Activated naive CD4-positive, alpha-beta T cell treated with anti-CD3 and anti-CD28 coated beads, Interleukin-2, amount 50 U/mL, for 24 hours (primary cell): ENCODE measurements at regions not wholly inside any gene's neighbourhood (a gene's known extent, or its start where the extent isn't known, plus 50 kb on each side); places are given as distances from the start of the nearest gene placed in this dataset.

Experiments
- H3K27ac Mint-ChIP-seq: one replicate; pipeline ENCODE4 v1.8.0; 2021; ENCODE audit warnings: mild to moderate bottlenecking, mixed read lengths
- H3K27me3 Mint-ChIP-seq: one replicate; pipeline ENCODE4 v1.8.0; 2021; ENCODE audit warnings: mixed read lengths
- H3K36me3 Mint-ChIP-seq: one replicate; pipeline ENCODE4 v1.8.0; 2021; ENCODE audit warnings: mixed read lengths
- H3K4me1 Mint-ChIP-seq: one replicate; pipeline ENCODE4 v1.8.0; 2021; ENCODE audit warnings: mixed read lengths
- H3K4me3 Mint-ChIP-seq: one replicate; pipeline ENCODE4 v1.8.0; 2021; ENCODE audit warnings: mild to moderate bottlenecking, mixed read lengths
- H3K9me3 Mint-ChIP-seq: one replicate; pipeline ENCODE4 v1.8.0; 2021; ENCODE audit warnings: mixed read lengths

DNA sequence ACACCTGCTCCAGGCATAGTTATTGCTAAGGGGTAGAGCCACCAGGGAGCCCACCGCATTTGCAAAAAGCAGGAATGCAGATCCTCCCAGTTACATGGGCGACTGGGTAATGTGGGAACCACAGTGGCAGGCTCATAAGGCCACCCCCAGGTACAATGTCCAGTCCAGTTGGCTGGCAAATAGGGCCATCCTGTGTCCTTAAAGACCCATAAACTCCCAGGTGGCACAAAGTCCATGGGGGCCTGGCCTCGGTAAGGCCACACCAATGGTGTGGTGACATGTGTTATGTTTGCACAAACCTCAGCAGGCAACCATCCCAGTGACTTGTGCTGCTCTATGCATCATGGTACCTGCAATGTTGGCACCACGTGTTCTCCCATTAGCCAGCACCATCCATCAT, 283.6 kb upstream of the GYPC start:
- no peak overlapping the region for H3K4me3 Mint-ChIP-seq
- H3K9me3 Mint-ChIP-seq: no peaks in the 10 kb centered on the region
- no peaks in the 10 kb centered on the region for H3K36me3 Mint-ChIP-seq
- H3K4me1 Mint-ChIP-seq: no peaks in the 10 kb centered on the region
- H3K27ac Mint-ChIP-seq: no peak overlapping the region
- no peaks in the 10 kb centered on the region for H3K27me3 Mint-ChIP-seq

DNA sequence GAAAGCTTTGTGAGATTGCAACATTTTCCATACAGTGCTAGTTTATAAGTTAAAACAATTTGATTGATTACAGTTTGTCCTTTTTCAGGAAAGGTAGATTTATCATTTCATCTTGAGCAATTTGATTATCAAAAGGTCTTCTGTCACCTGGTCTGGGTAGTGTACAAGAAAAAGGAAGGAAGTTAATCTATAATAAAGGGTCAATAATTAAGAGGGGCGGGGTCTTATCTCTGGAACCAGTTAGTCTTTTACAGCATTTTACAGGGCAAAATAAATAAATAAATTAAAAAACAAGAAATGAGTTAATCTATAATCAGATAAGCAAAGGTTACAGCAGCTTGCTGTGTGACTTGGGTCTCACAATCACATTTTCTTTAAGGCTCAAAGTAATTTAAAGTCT, 277.8 kb upstream of the GYPC start:
- H3K9me3 Mint-ChIP-seq: no peaks in the 10 kb centered on the region
- no peak overlapping the region for H3K4me3 Mint-ChIP-seq
- no peak overlapping the region for H3K27ac Mint-ChIP-seq
- no peaks in the 10 kb centered on the region for H3K36me3 Mint-ChIP-seq
- peaks cover 8% of the 10 kb centered on the region for H3K27me3 Mint-ChIP-seq
- no peaks in the 10 kb centered on the region for H3K4me1 Mint-ChIP-seq

DNA sequence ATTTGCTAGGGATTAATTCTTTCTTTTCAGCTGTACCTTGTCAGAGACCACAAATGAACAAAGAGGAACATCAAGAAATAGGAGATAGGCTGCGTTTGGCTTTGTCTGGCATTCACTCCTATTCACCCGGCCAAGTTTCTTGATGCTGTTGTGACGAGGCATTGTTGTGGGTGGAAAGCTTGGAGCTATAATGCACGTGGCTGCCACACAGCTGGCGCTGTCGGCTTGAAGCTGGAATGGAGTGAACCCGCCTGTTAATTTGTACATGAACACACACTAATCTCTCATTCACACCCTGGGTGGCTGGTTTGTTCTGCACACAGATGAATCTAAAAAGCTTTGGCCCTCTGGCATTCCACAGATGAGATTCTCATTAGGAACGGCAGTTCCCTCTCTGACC, 274.9 kb upstream of the GYPC start:
- H3K27me3 Mint-ChIP-seq: peaks cover 8% of the 10 kb centered on the region
- H3K27ac Mint-ChIP-seq: no peak overlapping the region
- H3K9me3 Mint-ChIP-seq: peaks cover 5% of the 10 kb centered on the region
- H3K36me3 Mint-ChIP-seq: no peaks in the 10 kb centered on the region
- H3K4me3 Mint-ChIP-seq: no peak overlapping the region
- no peaks in the 10 kb centered on the region for H3K4me1 Mint-ChIP-seq

DNA sequence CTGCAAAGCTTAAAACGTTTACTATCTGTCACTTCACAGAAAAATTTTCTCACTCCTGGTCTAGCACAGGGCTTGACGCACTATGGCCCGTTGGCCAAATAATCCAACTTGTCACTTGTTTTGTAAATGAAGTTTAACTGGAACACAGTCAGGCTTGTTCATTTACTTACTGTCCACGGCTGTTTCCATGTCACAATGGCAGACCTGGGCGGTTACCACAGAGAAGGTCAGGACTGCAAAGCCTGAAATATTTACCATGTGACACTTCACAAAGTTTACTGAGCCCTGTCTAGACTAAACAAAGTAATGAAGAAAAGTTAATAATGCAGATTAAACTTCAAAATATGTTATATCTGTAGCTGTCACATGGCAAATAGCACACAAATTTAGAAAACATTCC, 273.0 kb upstream of the GYPC start:
- H3K9me3 Mint-ChIP-seq: peaks cover 20% of the 10 kb centered on the region
- no peaks in the 10 kb centered on the region for H3K4me1 Mint-ChIP-seq
- no peak overlapping the region for H3K27ac Mint-ChIP-seq
- peaks cover 8% of the 10 kb centered on the region for H3K27me3 Mint-ChIP-seq
- H3K4me3 Mint-ChIP-seq: no peak overlapping the region
- H3K36me3 Mint-ChIP-seq: peaks cover 3% of the 10 kb centered on the region

DNA sequence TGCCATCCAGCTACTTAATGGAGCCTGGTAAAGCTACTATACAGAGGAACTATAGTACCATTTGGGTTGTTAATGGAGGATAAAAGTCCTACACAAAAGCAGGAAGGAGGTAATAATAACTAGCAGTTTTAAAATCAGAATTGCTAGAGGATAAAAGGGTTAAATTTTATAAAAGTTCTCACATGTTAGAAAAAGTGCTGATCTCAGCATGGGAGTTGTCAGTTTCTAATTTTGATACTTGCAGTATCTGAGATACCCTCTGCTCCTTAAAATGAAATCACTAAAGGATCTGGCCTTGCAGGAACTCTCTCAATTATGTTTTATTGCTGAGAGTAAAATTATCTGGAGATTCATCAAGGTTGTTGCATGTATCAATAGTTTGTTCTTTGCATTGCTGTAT, 272.2 kb upstream of the GYPC start:
- H3K9me3 Mint-ChIP-seq: peaks cover 20% of the 10 kb centered on the region
- peaks cover 3% of the 10 kb centered on the region for H3K36me3 Mint-ChIP-seq
- peaks cover 8% of the 10 kb centered on the region for H3K27me3 Mint-ChIP-seq
- no peak overlapping the region for H3K27ac Mint-ChIP-seq
- H3K4me1 Mint-ChIP-seq: no peaks in the 10 kb centered on the region
- H3K4me3 Mint-ChIP-seq: no peak overlapping the region

- Mint-ChIP-seq H3K9me3 (peaks cover 20% of the 10 kb centered on the region), H3K4me3 (no peak overlapping the region), H3K36me3 (peaks cover 3% of the 10 kb centered on the region), H3K27ac (no peak overlapping the region), H3K4me1 (no peaks in the 10 kb centered on the region), H3K27me3 (peaks cover 9% of the 10 kb centered on the region)
These were observed 270.5 kb upstream of the GYPC start for GRCh38 chr2:126385441-126385840.

DNA sequence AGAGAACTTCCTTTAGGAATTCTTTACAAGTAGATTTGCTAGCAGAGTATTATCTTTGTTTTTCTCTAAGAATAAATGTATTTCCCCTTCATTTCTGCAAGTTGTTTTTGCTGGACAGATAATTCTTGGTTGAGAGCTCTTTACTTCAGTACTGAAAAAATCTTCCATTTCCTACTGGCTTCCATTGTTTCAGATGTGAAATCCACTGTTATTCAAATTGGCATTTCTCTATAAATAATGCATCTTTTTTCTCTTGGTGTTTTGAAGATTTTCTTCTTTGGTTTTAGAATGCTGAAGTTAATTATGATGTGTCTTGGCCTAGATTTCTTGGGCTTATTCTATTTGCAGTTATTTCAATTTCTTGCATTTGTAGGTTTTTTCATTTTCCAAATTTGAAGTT, 270.0 kb upstream of the GYPC start:
- Mint-ChIP-seq H3K4me1 (no peaks in the 10 kb centered on the region), H3K27me3 (peaks cover 7% of the 10 kb centered on the region), H3K9me3 (peaks cover 20% of the 10 kb centered on the region), H3K36me3 (peaks cover 3% of the 10 kb centered on the region), H3K27ac (no peak overlapping the region), H3K4me3 (no peak overlapping the region)

DNA sequence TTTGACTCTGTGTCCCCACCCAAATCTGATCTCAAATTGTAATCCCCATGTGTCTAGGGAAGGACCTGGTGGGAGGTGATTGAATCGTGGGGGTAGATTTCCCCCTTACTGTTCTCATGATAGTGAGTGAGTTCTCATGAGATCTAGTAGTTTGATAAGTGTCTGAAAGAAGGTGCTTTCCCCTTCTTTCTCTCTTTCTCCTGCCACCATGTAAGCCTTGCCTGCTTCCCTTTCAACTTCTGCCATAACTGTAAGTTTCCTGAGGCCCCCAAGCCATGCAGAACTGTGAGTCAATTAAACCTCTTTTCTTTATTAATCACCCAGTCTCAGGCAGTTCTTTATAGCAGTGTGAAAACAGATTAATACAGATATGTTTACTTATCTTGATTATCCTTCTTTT, 266.5 kb upstream of the GYPC start:
- no peak overlapping the region for H3K4me3 Mint-ChIP-seq
- no peak overlapping the region for H3K27ac Mint-ChIP-seq
- H3K27me3 Mint-ChIP-seq: peaks cover 1% of the 10 kb centered on the region
- no peaks in the 10 kb centered on the region for H3K4me1 Mint-ChIP-seq
- H3K36me3 Mint-ChIP-seq: peaks cover 3% of the 10 kb centered on the region
- peaks cover 20% of the 10 kb centered on the region for H3K9me3 Mint-ChIP-seq

DNA sequence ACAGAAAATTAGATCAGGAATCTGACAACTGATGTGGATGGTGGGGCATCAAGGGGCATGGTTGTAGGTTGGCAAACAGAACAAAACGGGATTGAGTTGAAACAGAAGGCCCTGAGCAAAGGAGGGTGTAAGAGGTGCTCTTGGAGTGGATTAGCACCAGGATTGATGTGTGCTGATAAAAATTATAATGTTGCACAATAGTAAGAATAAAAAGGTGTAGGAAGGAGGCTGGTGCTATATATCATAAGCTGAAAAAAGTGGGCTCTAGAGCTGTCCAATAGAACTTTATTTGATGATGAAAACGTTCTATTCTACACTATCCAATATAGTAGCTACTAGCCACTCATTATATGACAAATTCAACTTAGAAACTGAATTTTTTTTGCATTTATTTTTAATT, 263.1 kb upstream of the GYPC start:
- peaks cover 9% of the 10 kb centered on the region for H3K27me3 Mint-ChIP-seq
- no peak overlapping the region for H3K27ac Mint-ChIP-seq
- H3K9me3 Mint-ChIP-seq: no peaks in the 10 kb centered on the region
- H3K4me3 Mint-ChIP-seq: no peak overlapping the region
- no peaks in the 10 kb centered on the region for H3K36me3 Mint-ChIP-seq
- no peaks in the 10 kb centered on the region for H3K4me1 Mint-ChIP-seq

DNA sequence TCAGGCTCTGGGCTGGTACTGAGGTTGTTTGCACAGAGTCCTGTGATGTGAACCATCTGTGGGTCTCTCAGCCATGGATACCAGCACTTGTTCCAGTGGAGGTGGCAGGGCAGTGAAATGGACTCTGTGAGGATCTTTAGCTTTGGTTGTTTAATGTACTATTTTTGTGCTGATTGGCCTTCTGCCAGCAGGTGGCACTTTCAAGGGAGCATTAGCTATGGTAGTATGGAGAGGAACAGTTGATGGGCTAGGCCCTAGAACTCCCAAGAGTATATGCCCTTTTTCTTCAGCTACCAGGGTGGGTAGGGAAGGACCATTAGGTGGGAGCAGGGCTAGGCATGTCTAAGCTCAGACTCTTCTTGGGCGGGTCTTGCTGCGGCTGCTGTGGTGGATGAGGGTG, 257.0 kb upstream of the GYPC start:
- no peaks in the 10 kb centered on the region for H3K9me3 Mint-ChIP-seq
- no peaks in the 10 kb centered on the region for H3K36me3 Mint-ChIP-seq
- H3K27ac Mint-ChIP-seq: no peak overlapping the region
- H3K27me3 Mint-ChIP-seq: peaks cover 11% of the 10 kb centered on the region
- H3K4me3 Mint-ChIP-seq: no peak overlapping the region
- H3K4me1 Mint-ChIP-seq: no peaks in the 10 kb centered on the region

- Mint-ChIP-seq H3K27ac (no peak overlapping the region), H3K36me3 (no peaks in the 10 kb centered on the region), H3K27me3 (peaks cover 4% of the 10 kb centered on the region), H3K9me3 (no peaks in the 10 kb centered on the region), H3K4me1 (no peaks in the 10 kb centered on the region), H3K4me3 (no peak overlapping the region)
These were observed 252.8 kb upstream of the GYPC start for GRCh38 chr2:126403039-126403628.

DNA sequence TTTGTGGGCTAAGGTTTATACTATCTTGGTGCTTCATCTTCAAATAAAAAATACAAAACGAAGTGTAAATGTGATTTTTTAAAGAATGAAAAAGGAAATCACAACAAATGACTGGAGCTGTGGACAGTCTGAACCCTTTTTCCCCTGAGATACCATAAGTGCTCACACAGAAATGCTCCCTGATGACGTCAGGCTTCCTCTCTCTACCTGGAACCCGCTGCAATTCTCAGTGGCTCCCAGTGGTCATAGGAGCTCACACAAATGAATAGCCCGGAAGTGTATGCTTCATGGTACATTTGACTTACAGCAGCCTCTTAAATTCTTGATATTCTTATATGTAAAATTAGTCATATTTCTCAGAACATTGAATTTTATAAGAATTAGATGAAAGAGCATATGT, 249.7 kb upstream of the GYPC start:
- Mint-ChIP-seq H3K36me3 (no peaks in the 10 kb centered on the region), H3K27me3 (peaks cover 2% of the 10 kb centered on the region), H3K4me3 (no peak overlapping the region), H3K4me1 (peaks cover under 1% of the 10 kb centered on the region), H3K9me3 (no peaks in the 10 kb centered on the region), H3K27ac (no peak overlapping the region)

DNA sequence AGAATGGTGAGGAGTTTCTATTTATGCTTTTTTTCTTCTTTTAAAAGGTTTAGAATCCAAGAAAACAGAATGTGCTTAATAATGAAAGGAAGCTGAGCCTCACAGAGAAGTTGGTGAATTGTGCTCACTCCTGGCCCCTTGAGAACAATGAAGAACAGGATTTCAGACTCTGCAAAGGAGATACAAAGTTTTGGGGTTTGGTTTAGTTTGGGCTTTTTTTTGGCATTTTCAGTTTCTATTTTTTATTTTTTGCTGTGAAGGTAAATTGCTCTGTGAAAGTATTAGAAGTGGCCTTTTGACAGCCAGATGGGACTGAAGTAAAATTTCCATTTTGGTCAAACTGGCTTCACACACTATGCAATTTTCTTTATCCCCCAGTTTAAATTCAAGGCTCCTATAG, 247.3 kb upstream of the GYPC start:
- no peaks in the 10 kb centered on the region for H3K9me3 Mint-ChIP-seq
- peaks cover 23% of the 10 kb centered on the region for H3K4me1 Mint-ChIP-seq
- H3K27me3 Mint-ChIP-seq: peaks cover under 1% of the 10 kb centered on the region
- no peak overlapping the region for H3K27ac Mint-ChIP-seq
- H3K36me3 Mint-ChIP-seq: no peaks in the 10 kb centered on the region
- no peak overlapping the region for H3K4me3 Mint-ChIP-seq

DNA sequence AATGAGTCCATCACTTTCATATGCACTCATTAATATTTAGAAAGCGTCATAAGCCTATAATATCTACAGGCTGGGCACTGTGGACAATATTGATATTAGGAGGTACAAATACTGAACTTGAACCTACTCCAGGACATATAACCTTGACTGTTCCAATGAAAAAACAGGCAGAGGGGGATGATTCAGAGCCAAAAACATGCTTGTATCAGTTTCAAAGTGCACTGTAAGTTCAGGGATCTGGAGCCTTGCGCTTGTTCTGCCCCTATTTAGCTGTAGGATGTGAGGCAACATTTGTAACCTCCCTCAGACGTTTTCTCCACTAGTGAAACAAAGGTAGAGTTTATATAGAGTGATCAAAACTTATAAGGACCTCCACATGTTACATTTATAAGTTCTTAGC, 246.1 kb upstream of the GYPC start:
- Mint-ChIP-seq H3K9me3 (peaks cover 5% of the 10 kb centered on the region), H3K27me3 (no peaks in the 10 kb centered on the region), H3K4me3 (no peak overlapping the region), H3K4me1 (peaks cover 29% of the 10 kb centered on the region), H3K27ac (no peak overlapping the region), H3K36me3 (no peaks in the 10 kb centered on the region)

DNA sequence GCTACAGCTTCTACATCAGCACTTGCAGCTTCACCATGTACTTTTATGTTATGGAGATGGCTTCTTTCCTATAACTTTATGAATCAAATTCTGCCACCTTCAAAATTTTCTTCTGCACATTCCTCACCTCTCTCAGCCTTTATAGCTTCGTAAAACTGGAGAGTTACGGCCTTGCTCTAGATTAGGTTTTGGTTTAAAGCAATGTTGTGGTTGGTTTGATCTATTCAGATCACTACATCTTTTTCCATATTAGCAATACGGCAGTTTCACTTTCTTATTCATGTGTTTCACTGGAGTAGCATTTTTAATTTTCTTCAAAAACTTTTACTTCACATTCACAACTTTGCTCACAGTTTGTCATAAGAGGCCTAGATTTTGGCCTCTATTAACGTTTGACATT, 242.9 kb upstream of the GYPC start:
- Mint-ChIP-seq H3K4me3 (peak overlapping the region; percentile 12), H3K36me3 (no peaks in the 10 kb centered on the region), H3K9me3 (peaks cover 9% of the 10 kb centered on the region), H3K27me3 (peaks cover 2% of the 10 kb centered on the region), H3K27ac (peak overlapping the region; percentile 71), H3K4me1 (peaks cover 29% of the 10 kb centered on the region)

- Mint-ChIP-seq H3K4me3 (no peak overlapping the region), H3K9me3 (peaks cover 27% of the 10 kb centered on the region), H3K4me1 (peaks cover 2% of the 10 kb centered on the region), H3K36me3 (peaks cover 1% of the 10 kb centered on the region), H3K27ac (no peak overlapping the region), H3K27me3 (peaks cover 5% of the 10 kb centered on the region)
These were observed 236.6 kb upstream of the GYPC start for GRCh38 chr2:126419403-126419802.

GRCh38 chr2:126425943-126426342, 230.0 kb upstream of the GYPC start:
- Mint-ChIP-seq H3K36me3 (no peaks in the 10 kb centered on the region), H3K27ac (no peak overlapping the region), H3K9me3 (peaks cover 4% of the 10 kb centered on the region), H3K4me3 (no peak overlapping the region), H3K27me3 (peaks cover 7% of the 10 kb centered on the region), H3K4me1 (no peaks in the 10 kb centered on the region)
